SH-SY5Y (cell line): ENCODE measurements at regions not wholly inside any gene's neighbourhood (a gene's known extent, or its start where the extent isn't known, plus 50 kb on each side); places are given as distances from the start of the nearest gene placed in this dataset.

ENCODE experiments used
- GATA2 ChIP-seq: IDR thresholded peaks from 2 replicates; pipeline ENCODE4 v1.6.1; 2011; ENCODE audit warnings: mild to moderate bottlenecking, low read depth, low read length
- GATA3 ChIP-seq: IDR thresholded peaks from 2 replicates; pipeline ENCODE4 v1.6.1; 2011; ENCODE audit warnings: low read depth, mild to moderate bottlenecking, low read length, moderate library complexity

- TF ChIP-seq GATA3 (no peak), GATA2 (no peak)
Measured at GRCh38 chr11:37223962-37224361, 625.9 kb upstream of the RAG2 start.
